Ascending aorta (tissue), 2 donors: ENCODE measurements at regions not wholly inside any gene's neighbourhood (a gene's known extent, or its start where the extent isn't known, plus 50 kb on each side); places are given as distances from the start of the nearest gene placed in this dataset.

Experiments used
- DNase-seq, 2 donors: peaks; one replicate each; pipeline ENCODE4 v3.0.0-alpha.2; 2019; ENCODE audit warnings: low spot score in 2 of 2
- H3K27ac ChIP-seq, 2 donors: fragments of 200-600 bp; sonication (generic); one replicate each; pipeline ENCODE4 v1.5.1; 2016 to 2017; ENCODE audit warnings: mild to moderate bottlenecking in 1 of 2
- H3K27me3 ChIP-seq: fragments of 200-600 bp; sonication (generic); one replicate; pipeline ENCODE4 v1.5.1; 2017
- H3K36me3 ChIP-seq, 2 donors: fragments of 200-600 bp; sonication (generic); one replicate each; pipeline ENCODE4 v1.5.1; 2016
- H3K4me1 ChIP-seq, 2 donors: fragments of 200-600 bp; sonication (generic); one replicate each; pipeline ENCODE4 v1.5.1; 2016 to 2017; ENCODE audit warnings: mild to moderate bottlenecking in 1 of 2
- H3K4me3 ChIP-seq, 2 donors: fragments of 200-600 bp; sonication (generic); one replicate each; pipeline ENCODE4 v1.5.1; 2016 to 2017; ENCODE audit warnings: mild to moderate bottlenecking in 1 of 2
- H3K9me3 ChIP-seq, 2 donors: fragments of 200-600 bp; sonication (generic); one replicate each; pipeline ENCODE4 v1.5.1; 2016
- intact Hi-C: fragments of 100-400 bp; cut with DNase I; formaldehyde crosslinking; loops from one replicate; pipeline ENCODE4 v1.15.1; 2023
- TF ChIP-seq, protein P1 (sequence below), 3 experiments: fragments of 200-600 bp in 2 of 3; fragments of 450-650 bp in 1 of 3; sonication (generic) in 2 of 3; IDR thresholded peaks; one replicate each; pipeline ENCODE4 v1.5.1; 2016 to 2019; ENCODE audit warnings: antibody characterized with exemption in 3 of 3, mild to moderate bottlenecking in 1 of 3, moderate library complexity in 1 of 3

DNA sequence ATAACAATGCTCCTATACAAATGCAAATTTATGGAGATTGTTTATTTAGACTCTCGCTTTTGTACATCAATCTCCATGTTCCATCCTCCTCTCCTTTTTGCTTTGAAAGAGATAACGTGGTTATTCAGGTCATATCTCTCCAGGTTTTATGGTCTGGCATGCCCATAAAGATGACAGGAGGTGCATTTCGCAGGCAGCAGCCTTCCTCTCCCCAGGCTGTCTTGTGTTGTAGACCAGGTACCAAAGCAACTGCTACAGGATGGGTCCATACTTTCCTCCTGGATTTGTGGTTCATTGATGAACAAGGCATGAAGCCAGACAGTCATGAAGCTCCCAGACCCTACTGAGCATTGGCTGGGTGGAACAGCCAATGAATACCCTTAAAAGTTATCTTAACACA, 400.2 kb upstream of the NPVF start:
- Histone ChIP-seq H3K4me3 (no peak overlapping the region), H3K27me3 (no peaks in the 10 kb centered on the region), H3K36me3 (no peaks in the 10 kb centered on the region), H3K27ac (no peak overlapping the region), H3K4me1 (peaks cover 0 to 10% of the 10 kb centered on the region in 2 donors), H3K9me3 (no peaks in the 10 kb centered on the region)
- TF ChIP-seq, protein P1, sequence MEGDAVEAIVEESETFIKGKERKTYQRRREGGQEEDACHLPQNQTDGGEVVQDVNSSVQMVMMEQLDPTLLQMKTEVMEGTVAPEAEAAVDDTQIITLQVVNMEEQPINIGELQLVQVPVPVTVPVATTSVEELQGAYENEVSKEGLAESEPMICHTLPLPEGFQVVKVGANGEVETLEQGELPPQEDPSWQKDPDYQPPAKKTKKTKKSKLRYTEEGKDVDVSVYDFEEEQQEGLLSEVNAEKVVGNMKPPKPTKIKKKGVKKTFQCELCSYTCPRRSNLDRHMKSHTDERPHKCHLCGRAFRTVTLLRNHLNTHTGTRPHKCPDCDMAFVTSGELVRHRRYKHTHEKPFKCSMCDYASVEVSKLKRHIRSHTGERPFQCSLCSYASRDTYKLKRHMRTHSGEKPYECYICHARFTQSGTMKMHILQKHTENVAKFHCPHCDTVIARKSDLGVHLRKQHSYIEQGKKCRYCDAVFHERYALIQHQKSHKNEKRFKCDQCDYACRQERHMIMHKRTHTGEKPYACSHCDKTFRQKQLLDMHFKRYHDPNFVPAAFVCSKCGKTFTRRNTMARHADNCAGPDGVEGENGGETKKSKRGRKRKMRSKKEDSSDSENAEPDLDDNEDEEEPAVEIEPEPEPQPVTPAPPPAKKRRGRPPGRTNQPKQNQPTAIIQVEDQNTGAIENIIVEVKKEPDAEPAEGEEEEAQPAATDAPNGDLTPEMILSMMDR (IDR thresholded peaks at IDR 0.05) = no peak
- intact Hi-C loops = no loop called here
- DNase-seq = no peak

DNA sequence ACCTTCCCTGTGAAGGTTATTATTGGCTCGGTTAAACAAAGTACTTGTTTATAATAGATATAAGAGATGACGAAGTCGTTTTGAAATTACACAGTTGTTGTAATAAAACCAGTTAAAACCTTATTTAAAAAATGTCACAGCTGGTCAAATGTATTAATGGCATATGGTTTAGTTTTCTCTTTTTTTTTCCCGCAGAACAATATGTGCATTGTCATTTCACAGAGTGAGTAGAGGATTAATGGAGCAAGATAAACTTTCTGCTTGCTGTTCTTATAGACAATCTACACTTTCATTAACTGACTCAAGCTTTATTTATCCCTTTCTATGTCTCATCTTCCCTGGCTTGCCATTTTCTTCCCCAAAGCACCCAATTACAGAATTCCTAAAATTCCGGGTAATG, 404.3 kb upstream of the NPVF start:
- peaks cover 0 to 14% of the 10 kb centered on the region in 2 donors for H3K4me1 ChIP-seq
- DNase-seq = no peak
- TF ChIP-seq, protein P1 (IDR thresholded peaks at IDR 0.05) = no peak
- no peaks in the 10 kb centered on the region for H3K27me3 ChIP-seq
- H3K9me3 ChIP-seq = no peaks in the 10 kb centered on the region
- no peaks in the 10 kb centered on the region for H3K36me3 ChIP-seq
- intact Hi-C loops = no loop called here
- H3K4me3 ChIP-seq = no peak overlapping the region
- H3K27ac ChIP-seq = no peak overlapping the region

DNA sequence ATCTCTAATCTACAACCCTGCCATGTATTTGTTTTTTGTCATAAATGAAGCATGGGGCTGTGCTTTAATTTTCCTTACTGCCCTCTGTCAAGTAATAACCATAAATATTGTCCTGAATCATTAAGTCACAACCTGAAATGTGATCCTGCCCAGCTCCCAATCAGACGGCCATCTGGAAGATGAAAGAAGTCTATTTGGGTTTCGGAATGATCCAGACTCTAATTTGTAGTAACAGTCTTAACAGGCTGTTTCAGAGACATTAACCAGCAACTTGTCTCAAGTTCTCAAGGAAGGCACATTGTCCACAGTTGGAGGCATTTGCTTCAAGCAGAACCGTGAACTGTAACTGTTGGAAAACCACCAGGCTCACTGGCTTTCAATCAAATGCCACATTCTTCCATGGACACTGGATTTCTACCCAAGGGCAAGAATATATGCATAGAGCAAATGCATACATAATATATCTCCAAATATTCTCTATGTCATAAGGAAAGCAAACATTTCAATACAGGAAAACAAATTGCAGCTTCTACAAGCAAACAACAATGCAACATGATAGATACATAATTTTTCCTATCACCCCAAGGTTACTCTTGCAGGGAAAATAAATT, 405.2 kb upstream of the NPVF start:
- Histone ChIP-seq H3K4me1 (peaks cover 0 to 18% of the 10 kb centered on the region in 2 donors), H3K36me3 (no peaks in the 10 kb centered on the region), H3K27me3 (no peaks in the 10 kb centered on the region), H3K27ac (no peak overlapping the region), H3K4me3 (no peak overlapping the region), H3K9me3 (no peaks in the 10 kb centered on the region)
- no peak for DNase-seq
- TF ChIP-seq, protein P1 (IDR thresholded peaks at IDR 0.05) = no peak
- intact Hi-C loops = no loop called here

DNA sequence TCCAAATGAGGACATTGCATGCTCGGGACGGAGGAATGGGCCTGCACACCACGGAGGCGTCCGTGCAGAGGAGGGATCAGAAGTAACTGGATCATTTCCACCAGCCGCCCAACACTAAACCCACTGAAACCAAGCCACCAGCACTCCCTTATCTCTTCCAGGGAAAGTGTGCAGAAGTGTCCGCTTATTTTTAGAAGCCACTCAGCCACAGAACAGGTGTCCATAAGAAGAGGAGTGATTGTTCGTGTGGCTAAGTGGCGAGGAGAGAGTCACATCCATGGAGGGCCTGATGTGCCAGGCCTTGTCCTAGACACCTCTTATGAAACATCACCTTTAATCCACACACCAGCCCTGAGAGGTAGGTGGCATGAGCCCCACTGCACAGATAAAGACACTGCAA, 407.9 kb upstream of the NPVF start:
- intact Hi-C loops = no loop called here
- TF ChIP-seq, protein P1 (IDR thresholded peaks at IDR 0.05) = no peak
- Histone ChIP-seq H3K4me1 (peaks cover 0 to 22% of the 10 kb centered on the region in 2 donors), H3K36me3 (no peaks in the 10 kb centered on the region), H3K27me3 (no peaks in the 10 kb centered on the region), H3K27ac (no peak overlapping the region), H3K4me3 (no peak overlapping the region), H3K9me3 (no peaks in the 10 kb centered on the region)
- no peak for DNase-seq

DNA sequence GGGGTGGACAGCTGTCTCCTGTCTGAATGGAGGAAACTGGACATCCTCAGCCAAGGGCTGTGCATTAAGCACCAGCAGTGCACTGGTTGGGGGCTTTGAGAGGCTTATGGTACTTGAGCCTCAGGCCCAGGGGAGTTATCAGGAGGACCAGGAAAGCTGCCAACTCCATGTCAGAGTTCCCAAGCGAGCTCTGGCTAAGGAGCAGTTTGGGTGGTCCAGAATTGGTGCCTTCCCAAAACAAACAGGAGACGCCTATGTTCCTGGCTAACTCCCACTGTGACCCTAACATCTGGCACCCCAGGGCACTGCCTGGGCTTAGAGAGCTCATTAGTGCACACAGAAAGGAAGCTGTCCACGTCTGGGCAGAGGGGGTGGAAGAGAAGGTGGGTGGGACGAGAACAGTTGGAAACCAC, 408.6 kb upstream of the NPVF start:
- intact Hi-C loops = no loop called here
- Histone ChIP-seq H3K27me3 (no peaks in the 10 kb centered on the region), H3K4me3 (no peak overlapping the region), H3K27ac (peak overlapping the region in 1 of 2 donors; percentile 23), H3K36me3 (no peaks in the 10 kb centered on the region), H3K4me1 (peaks cover 0 to 22% of the 10 kb centered on the region in 2 donors), H3K9me3 (no peaks in the 10 kb centered on the region)
- DNase-seq = no peak
- TF ChIP-seq, protein P1 (IDR thresholded peaks at IDR 0.05) = no peak

DNA sequence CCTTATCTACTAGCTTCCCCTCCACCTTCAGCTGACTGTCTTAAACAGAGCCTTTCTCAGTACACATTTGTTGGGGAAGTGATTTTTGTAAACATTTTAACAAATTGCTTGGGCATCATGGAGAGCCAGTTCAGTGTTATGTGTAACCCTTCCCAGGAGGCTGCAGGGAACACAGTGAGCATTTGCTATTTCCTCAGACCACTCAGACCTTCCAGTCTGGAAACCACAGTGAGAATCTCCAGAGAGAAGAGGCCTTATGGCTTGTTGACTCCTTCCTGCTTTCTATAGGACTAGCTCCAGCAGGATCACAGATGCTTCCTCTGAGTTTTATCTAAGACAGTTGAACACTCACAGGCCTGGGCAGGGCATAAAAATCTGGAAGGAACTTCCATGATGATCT, 409.8 kb upstream of the NPVF start:
- Histone ChIP-seq H3K4me1 (peaks cover 0 to 20% of the 10 kb centered on the region in 2 donors), H3K36me3 (no peaks in the 10 kb centered on the region), H3K27me3 (no peaks in the 10 kb centered on the region), H3K27ac (no peak overlapping the region), H3K4me3 (no peak overlapping the region), H3K9me3 (no peaks in the 10 kb centered on the region)
- no peak for DNase-seq
- TF ChIP-seq, protein P1 (IDR thresholded peaks at IDR 0.05) = no peak
- intact Hi-C loops = no loop called here
